Endothelial cell of umbilical vein (primary cell): ENCODE measurements at regions not wholly inside any gene's neighbourhood (a gene's known extent, or its start where the extent isn't known, plus 50 kb on each side); places are given as distances from the start of the nearest gene placed in this dataset.

Experiments
- BruUV-seq: library from RNA; stranded (reverse); fragments of 400-500 nt; replicated peaks from 2 replicates; lab custom pipeline; 2021; lab: Mats Ljungman, UMichigan
- CTCF ChIA-PET: fragments of 300-600, 350-600 bp; sonication (Branson Sonifier 250); formaldehyde crosslinking; loops from one replicate; lab custom pipeline; 2021; ENCODE audit warnings: antibody characterized with exemption, inconsistent platforms; lab: Charles Lee
- POLR2A ChIA-PET: fragments of 300-600, 350-600 bp; sonication (Branson Sonifier 250); formaldehyde crosslinking; loops from one replicate; lab custom pipeline; 2021; ENCODE audit warnings: antibody characterized with exemption, inconsistent platforms; lab: Charles Lee
- DNase-seq: peaks from one replicate; pipeline ENCODE4 v3.0.0-alpha.2; 2011; ENCODE audit warnings: low read depth, low spot score
- FAIRE-seq: peaks from 2 replicates; lab custom pipeline; 2011; peaks lifted over from hg19 to GRCh38; lab: Jason Lieb, UNC
- H2AFZ ChIP-seq: 2 replicates; pipeline ENCODE4 v1.6.0; 2012; ENCODE audit warnings: low read depth, low read length, control low read depth, inconsistent platforms
- H3K27ac ChIP-seq: 2 replicates; pipeline ENCODE4 v1.5.1; 2011; ENCODE audit warnings: low read depth, mild to moderate bottlenecking, control low read depth, low read length, moderate library complexity; ENCODE audit not compliant: insufficient read depth
- H3K27me3 ChIP-seq, 2 experiments: 2 replicates each; pipeline versions ENCODE4 v1.6.0 to v1.6.1; 2011; ENCODE audit warnings: low read length in 2 of 2, mixed read lengths in 1 of 2; ENCODE audit not compliant: control insufficient read depth in 2 of 2, insufficient read depth in 2 of 2
- H3K36me3 ChIP-seq, 2 experiments: 2 replicates in 1 of 2; 3 replicates in 1 of 2; pipeline ENCODE4 v1.5.1; 2011; ENCODE audit warnings: low read length in 2 of 2, mild to moderate bottlenecking in 1 of 2, moderate library complexity in 1 of 2; ENCODE audit not compliant: control insufficient read depth in 2 of 2, insufficient read depth in 2 of 2; ENCODE audit errors: extremely low read depth in 1 of 2
- H3K4me1 ChIP-seq: 3 replicates; pipeline ENCODE4 v1.5.1; 2011; ENCODE audit warnings: mild to moderate bottlenecking, low read length; ENCODE audit not compliant: control insufficient read depth, insufficient read depth; ENCODE audit errors: extremely low read depth
- H3K4me2 ChIP-seq: 2 replicates; pipeline ENCODE4 v1.6.1; 2011; ENCODE audit warnings: low read length, control low read depth, mixed read lengths; ENCODE audit not compliant: insufficient read depth
- H3K4me3 ChIP-seq, 3 experiments: fragments of 200-600 bp in 1 of 3; sonication (generic), shearing (Covaris generic) in 1 of 3; replicated peaks in 1 of 3; 2 replicates each; pipeline ENCODE4 v1.5.1; 2011 to 2016; ENCODE audit warnings: control low read depth in 3 of 3, low read length in 3 of 3, mild to moderate bottlenecking in 2 of 3, inconsistent platforms in 1 of 3, low read depth in 1 of 3, moderate library complexity in 1 of 3; ENCODE audit not compliant: insufficient read depth in 1 of 3
- H3K79me2 ChIP-seq: 2 replicates; pipeline ENCODE4 v1.6.0; 2012; ENCODE audit warnings: low read length, inconsistent platforms; ENCODE audit not compliant: control insufficient read depth, insufficient read depth
- H3K9ac ChIP-seq: replicated peaks from 2 replicates; pipeline ENCODE3; 2011; ENCODE audit warnings: low read length, control low read depth; ENCODE audit not compliant: insufficient read depth; ENCODE audit errors: extremely low read depth
- H3K9me1 ChIP-seq: replicated peaks from 3 replicates; pipeline ENCODE4 v1.6.0; 2011; ENCODE audit warnings: mild to moderate bottlenecking, low read length; ENCODE audit not compliant: control insufficient read depth, insufficient read depth; ENCODE audit errors: extremely low read depth
- H3K9me3 ChIP-seq: replicated peaks from 2 replicates; pipeline ENCODE4 v1.5.1; 2012; ENCODE audit warnings: low read length, inconsistent platforms; ENCODE audit not compliant: control insufficient read depth, insufficient read depth
- H4K20me1 ChIP-seq: replicated peaks from 2 replicates; pipeline ENCODE3; 2011; ENCODE audit warnings: mild to moderate bottlenecking, low read length; ENCODE audit not compliant: control insufficient read depth, insufficient read depth; ENCODE audit errors: extremely low read depth
- EZH2 ChIP-seq: IDR thresholded peaks from 2 replicates; pipeline ENCODE4 v1.6.1; 2012; ENCODE audit warnings: borderline replicate concordance, low read depth, mild to moderate bottlenecking, moderate library complexity, low read length, inconsistent platforms; ENCODE audit not compliant: severe bottlenecking
- FOS ChIP-seq: IDR thresholded peaks from 2 replicates; pipeline ENCODE4 v1.6.1; 2011; ENCODE audit warnings: mild to moderate bottlenecking, low read length, moderate library complexity, borderline replicate concordance; ENCODE audit not compliant: insufficient read depth
- GATA2 ChIP-seq: IDR thresholded peaks from 2 replicates; pipeline ENCODE4 v1.7.0; 2011; ENCODE audit warnings: low read depth, mild to moderate bottlenecking, moderate library complexity, mixed read lengths, low read length; ENCODE audit not compliant: insufficient read length, insufficient read depth
- JUN ChIP-seq: IDR thresholded peaks from 2 replicates; pipeline ENCODE4 v1.6.1; 2011; ENCODE audit warnings: borderline replicate concordance, low read depth; ENCODE audit not compliant: insufficient read length, insufficient read depth
- MYC ChIP-seq: IDR thresholded peaks from one replicate; pipeline ENCODE4 v1.6.1; 2011; ENCODE audit warnings: mild to moderate bottlenecking, low read depth, low read length
- POLR2A ChIP-seq: IDR thresholded peaks from 2 replicates; pipeline ENCODE4 v1.6.1; 2012; ENCODE audit warnings: low read depth, mild to moderate bottlenecking, control low read depth, low read length
- POLR2AphosphoS5 ChIP-seq: IDR thresholded peaks from 2 replicates; pipeline ENCODE4 v1.6.1; 2012; ENCODE audit warnings: low read depth, mild to moderate bottlenecking, control low read depth, low read length, moderate library complexity; ENCODE audit not compliant: insufficient read depth
- dilution Hi-C: fragments of 300-500 bp; cut with MboI; formaldehyde crosslinking; loops from one replicate; pipeline ENCODE4 v1.15.0; 2019; ENCODE audit warnings: low sequenced_read_pairs; ENCODE audit not compliant: extremely low pct_ligation_motif_present
- intact Hi-C: fragments of 100-400 bp; cut with micrococcal nuclease; formaldehyde crosslinking; loops from one replicate; pipeline ENCODE4 v1.10.0; 2022
- TF ChIP-seq, protein P1 (sequence below): IDR thresholded peaks from 2 replicates; pipeline ENCODE4 v1.6.1; 2011; ENCODE audit not compliant: insufficient read depth, insufficient read length
- TF ChIP-seq, protein P2 (sequence below), 2 donors: IDR thresholded peaks; 1 replicate in 1 of 2; 2 replicates in 1 of 2; pipeline ENCODE4 v1.5.1; 2011; ENCODE audit warnings: low read length in 2 of 2, mild to moderate bottlenecking in 2 of 2, moderate library complexity in 2 of 2, control low read depth in 1 of 2, inconsistent platforms in 1 of 2, low read depth in 1 of 2; ENCODE audit not compliant: insufficient read depth in 1 of 2; ENCODE audit errors: extremely low read depth in 1 of 2

DNA sequence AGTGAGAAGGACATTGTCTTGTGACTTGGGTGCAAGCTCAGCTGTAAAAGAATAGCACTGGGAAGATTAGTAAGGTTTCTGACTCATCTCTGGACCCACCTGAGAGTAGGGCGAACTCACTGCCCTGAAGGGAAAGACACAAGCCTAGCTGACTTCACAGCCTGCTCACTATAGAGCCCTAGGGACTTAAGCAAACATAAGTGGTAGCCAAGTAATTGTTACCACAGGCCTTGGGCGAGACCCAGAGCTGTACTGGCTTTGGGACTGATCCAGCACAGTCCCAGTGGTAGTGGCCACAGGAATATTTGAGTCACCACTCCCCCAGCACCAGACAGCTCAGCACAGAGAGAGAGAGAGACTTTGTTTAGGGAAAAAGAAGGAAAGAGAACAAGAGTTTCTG lies 429.9 kb downstream of the TBL1XR1 start:
- no peak overlapping the region for H3K4me3 ChIP-seq
- dilution Hi-C loops: no loop called here
- ChIA-PET POLR2A (no interaction called here), CTCF (no interaction called here)
- intact Hi-C loops: no loop called here
- no peak overlapping the region for H2AFZ ChIP-seq
- no peak overlapping the region for H3K4me2 ChIP-seq
- no peak overlapping the region for H3K9ac ChIP-seq
- no peaks in the 10 kb centered on the region for H4K20me1 ChIP-seq
- no TSS peak for BruUV-seq
- no peaks in the 10 kb centered on the region for H3K79me2 ChIP-seq
- DNase-seq: no peak
- H3K4me1 ChIP-seq: no peaks in the 10 kb centered on the region
- H3K27ac ChIP-seq: no peak overlapping the region
- no peaks in the 10 kb centered on the region for H3K9me1 ChIP-seq
- H3K27me3 ChIP-seq: no peaks in the 10 kb centered on the region
- FAIRE-seq: no peak
- no peak for TF ChIP-seq FOS
- TF ChIP-seq POLR2AphosphoS5: no peak
- TF ChIP-seq, protein P1, sequence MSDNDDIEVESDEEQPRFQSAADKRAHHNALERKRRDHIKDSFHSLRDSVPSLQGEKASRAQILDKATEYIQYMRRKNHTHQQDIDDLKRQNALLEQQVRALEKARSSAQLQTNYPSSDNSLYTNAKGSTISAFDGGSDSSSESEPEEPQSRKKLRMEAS: no peak
- TF ChIP-seq, protein P2, sequence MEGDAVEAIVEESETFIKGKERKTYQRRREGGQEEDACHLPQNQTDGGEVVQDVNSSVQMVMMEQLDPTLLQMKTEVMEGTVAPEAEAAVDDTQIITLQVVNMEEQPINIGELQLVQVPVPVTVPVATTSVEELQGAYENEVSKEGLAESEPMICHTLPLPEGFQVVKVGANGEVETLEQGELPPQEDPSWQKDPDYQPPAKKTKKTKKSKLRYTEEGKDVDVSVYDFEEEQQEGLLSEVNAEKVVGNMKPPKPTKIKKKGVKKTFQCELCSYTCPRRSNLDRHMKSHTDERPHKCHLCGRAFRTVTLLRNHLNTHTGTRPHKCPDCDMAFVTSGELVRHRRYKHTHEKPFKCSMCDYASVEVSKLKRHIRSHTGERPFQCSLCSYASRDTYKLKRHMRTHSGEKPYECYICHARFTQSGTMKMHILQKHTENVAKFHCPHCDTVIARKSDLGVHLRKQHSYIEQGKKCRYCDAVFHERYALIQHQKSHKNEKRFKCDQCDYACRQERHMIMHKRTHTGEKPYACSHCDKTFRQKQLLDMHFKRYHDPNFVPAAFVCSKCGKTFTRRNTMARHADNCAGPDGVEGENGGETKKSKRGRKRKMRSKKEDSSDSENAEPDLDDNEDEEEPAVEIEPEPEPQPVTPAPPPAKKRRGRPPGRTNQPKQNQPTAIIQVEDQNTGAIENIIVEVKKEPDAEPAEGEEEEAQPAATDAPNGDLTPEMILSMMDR (IDR thresholded peaks at IDR 0.05; ENCODE audit: extremely low read depth in 1 of 2, insufficient read depth in 1 of 2, low read depth in 1 of 2, low read length in 2 of 2): no peak
- TF ChIP-seq EZH2: no peak
- TF ChIP-seq POLR2A: no peak
- TF ChIP-seq JUN: no peak
- TF ChIP-seq MYC: no peak
- no peak for TF ChIP-seq GATA2
- no peaks in the 10 kb centered on the region for H3K9me3 ChIP-seq
- H3K36me3 ChIP-seq: no peaks in the 10 kb centered on the region
